ENCODE measurements at regions not wholly inside any gene's neighbourhood (a gene's known extent, or its start where the extent isn't known, plus 50 kb on each side); places are given as distances from the start of the nearest gene placed in this dataset.

GRCh38 chr6:15780437-15780836 lies 117.6 kb upstream of the DTNBP1 start (continued):
- TF ChIP-seq MYC (IDR thresholded peaks at IDR 0.05; ENCODE audit: insufficient read depth, insufficient read length, insufficient replicate concordance, low read length, severe bottlenecking), result no peak

GRCh38 chr6:15779726-15780125 lies 116.9 kb upstream of the DTNBP1 start:
- Histone ChIP-seq H3K79me2 (ENCODE audit: control insufficient read depth, insufficient read depth, low read length) (no peaks in the 10 kb centered on the region), H3K4me2 (ENCODE audit: control insufficient read depth, insufficient read depth) (no peak overlapping the region), H3K4me1 (ENCODE audit: control insufficient read depth, insufficient read depth, low read length) (peaks cover 7% of the 10 kb centered on the region), H3K9ac (ENCODE audit: control insufficient read depth, insufficient read depth, low read length) (no peak overlapping the region), H3K27ac (ENCODE audit: control insufficient read depth, insufficient read depth) (no peak overlapping the region), H3K9me3 (replicated peaks; ENCODE audit: control insufficient read depth, insufficient read depth, low read length) (no peaks in the 10 kb centered on the region), H2AFZ (ENCODE audit: control insufficient read depth, low read depth, low read length) (no peak overlapping the region), H3K27me3 (replicated peaks in 1 of 2; ENCODE audit: control insufficient read depth in 2 of 2, insufficient read depth in 2 of 2, low read length in 1 of 2) (no peaks in the 10 kb centered on the region), H3K4me3 (no peak overlapping the region), H4K20me1 (ENCODE audit: control insufficient read depth, insufficient read depth) (no peaks in the 10 kb centered on the region), H3K36me3 (ENCODE audit: control insufficient read depth in 2 of 2, insufficient read depth in 2 of 2, low read length in 1 of 2) (no peaks in the 10 kb centered on the region)
- ChIA-PET SMC1A (ENCODE audit: uncharacterized antibody, unreplicated experiment) (interaction anchor here (0.6 to 3.4 kb wide), 19 partner anchors 8 to 426 kb away, joined by 3 to 19 read pairs (median 4); no protein-coding TSS in a partner anchor), CTCF (interaction anchor here (0.7 to 6.0 kb wide), 5 partner anchors 9 to 423 kb away, joined by 3 to 19 read pairs (median 6); no protein-coding TSS in a partner anchor), RAD21 (ENCODE audit: unreplicated experiment) (interaction anchor here (1.0 to 3.5 kb wide), 9 partner anchors 9 to 317 kb away, joined by 3 to 12 read pairs (median 4); no protein-coding TSS in a partner anchor), POLR2A (interaction anchor here (0.5 to 1.7 kb wide), 5 partner anchors 10 to 421 kb away, joined by 4 to 7 read pairs (median 4); no protein-coding TSS in a partner anchor)
- TF ChIP-seq NFXL1 (IDR thresholded peaks at IDR 0.05; ENCODE audit: borderline replicate concordance), result no peak
- no peak for TF ChIP-seq GATAD2B (conservative IDR thresholded peaks at IDR 0.05; ENCODE audit: low read depth)
- no peak for TF ChIP-seq HDAC6 (IDR thresholded peaks at IDR 0.05; ENCODE audit: unreplicated experiment)
- TF ChIP-seq IKZF1 (conservative IDR thresholded peaks at IDR 0.05), result peak; percentile 35; the same call in 1 of the 2 replicates
- TF ChIP-seq E2F8 (IDR thresholded peaks at IDR 0.05; ENCODE audit: low read depth, partially characterized antibody), result no peak
- no peak for TF ChIP-seq TCF7 (IDR thresholded peaks at IDR 0.05; ENCODE audit: borderline replicate concordance)
- no peak for TF ChIP-seq RCOR1 (conservative IDR thresholded peaks at IDR 0.05; ENCODE audit: low read depth, low read length)
- TF ChIP-seq ZNF24 (IDR thresholded peaks at IDR 0.05), result no peak
- no peak for TF ChIP-seq ZNF274 (IDR thresholded peaks at IDR 0.05; ENCODE audit: insufficient read depth, insufficient read length)
- TF ChIP-seq, protein P1, sequence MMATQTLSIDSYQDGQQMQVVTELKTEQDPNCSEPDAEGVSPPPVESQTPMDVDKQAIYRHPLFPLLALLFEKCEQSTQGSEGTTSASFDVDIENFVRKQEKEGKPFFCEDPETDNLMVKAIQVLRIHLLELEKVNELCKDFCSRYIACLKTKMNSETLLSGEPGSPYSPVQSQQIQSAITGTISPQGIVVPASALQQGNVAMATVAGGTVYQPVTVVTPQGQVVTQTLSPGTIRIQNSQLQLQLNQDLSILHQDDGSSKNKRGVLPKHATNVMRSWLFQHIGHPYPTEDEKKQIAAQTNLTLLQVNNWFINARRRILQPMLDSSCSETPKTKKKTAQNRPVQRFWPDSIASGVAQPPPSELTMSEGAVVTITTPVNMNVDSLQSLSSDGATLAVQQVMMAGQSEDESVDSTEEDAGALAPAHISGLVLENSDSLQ (IDR thresholded peaks at IDR 0.05), result 0 out of 2 replicates have a peak, but pooled peaks have one; percentile 37
- no peak for TF ChIP-seq ZNF217 (IDR thresholded peaks at IDR 0.05)
- 47% methylated on average over 3 of the region's 3 CpGs for WGBS (ENCODE audit: insufficient coverage, insufficient replicate concordance, low lambda C conversion rate, missing lambda C conversion rate)
- BruUV-seq (replicated peaks), result no TSS peak
- FAIRE-seq, result no peak
- no peak for ATAC-seq
- no peak for DNase-seq (ENCODE audit: low read depth, low spot score)
- intact Hi-C loops (cut with micrococcal nuclease; ENCODE audit: unreplicated experiment), result loop anchor here (5.0 to 10.0 kb wide), 2 partner anchors 98 to 185 kb away; no protein-coding TSS in a partner anchor
- in situ Hi-C loops (cut with MboI), result no loop called here

Data from GM12878 (cell line).